Esophagus muscularis mucosa (tissue), 4 donors: ENCODE measurements at regions not wholly inside any gene's neighbourhood (a gene's known extent, or its start where the extent isn't known, plus 50 kb on each side); places are given as distances from the start of the nearest gene placed in this dataset.

ENCODE experiments used
- DNase-seq: peaks from one replicate; pipeline ENCODE4 v3.0.0-alpha.2; 2017; ENCODE audit errors: extremely low spot score
- H3K27ac ChIP-seq, 4 donors: fragments of 200-600 bp; sonication (generic); replicated peaks in 1 of 4; 1 replicate in 3 of 4; 2 replicates in 1 of 4; pipeline ENCODE4 v1.5.1; 2016 to 2019; ENCODE audit warnings: mild to moderate bottlenecking in 1 of 4
- H3K27me3 ChIP-seq, 4 donors: fragments of 200-600 bp; sonication (generic); one replicate each; pipeline versions ENCODE4 v1.5.1 to v1.6.0; 2016 to 2019
- H3K36me3 ChIP-seq, 4 donors: fragments of 200-600 bp; sonication (generic); one replicate each; pipeline ENCODE4 v1.5.1; 2016 to 2019
- H3K4me1 ChIP-seq, 4 donors: fragments of 200-600 bp; sonication (generic); one replicate each; pipeline ENCODE4 v1.5.1; 2016 to 2019
- H3K4me3 ChIP-seq, 4 donors: fragments of 200-600 bp; sonication (generic); 1 replicate in 2 of 4; 2 replicates in 2 of 4; pipeline ENCODE4 v1.5.1; 2016 to 2019; ENCODE audit warnings: mild to moderate bottlenecking in 4 of 4, moderate library complexity in 1 of 4
- H3K9me3 ChIP-seq, 4 donors: fragments of 200-600 bp; sonication (generic); 1 replicate in 3 of 4; 2 replicates in 1 of 4; pipeline ENCODE4 v1.5.1; 2016 to 2019
- EP300 ChIP-seq: sonication (generic); formaldehyde crosslinking; IDR thresholded peaks from one replicate; pipeline ENCODE4 v1.6.1; 2017; ENCODE audit warnings: antibody characterized with exemption
- POLR2A ChIP-seq: fragments of 450-650 bp; IDR thresholded peaks from one replicate; pipeline ENCODE4 v1.6.1; 2017; ENCODE audit warnings: antibody characterized with exemption, moderate library complexity, mild to moderate bottlenecking, low read depth
- POLR2AphosphoS5 ChIP-seq, 2 donors: sonication (generic); formaldehyde crosslinking; IDR thresholded peaks; one replicate each; pipeline ENCODE4 v1.6.1; 2017; ENCODE audit warnings: antibody characterized with exemption in 2 of 2
- WGBS: methylation state at CpG from one replicate; pipeline ENCODE4 v1.1.5; 2018; 5-methylcytosine and 5-hydroxymethylcytosine counted together
- intact Hi-C: fragments of 100-400 bp; cut with DNase I; formaldehyde crosslinking; loops from one replicate; pipeline ENCODE4 v1.15.1; 2023
- TF ChIP-seq, protein P1 (sequence below), 3 experiments: fragments of 200-600 bp in 2 of 3; fragments of 450-650 bp in 1 of 3; sonication (generic) in 2 of 3; IDR thresholded peaks; one replicate each; pipeline ENCODE4 v1.5.1; 2017 to 2019; ENCODE audit warnings: antibody characterized with exemption in 3 of 3, mild to moderate bottlenecking in 2 of 3, moderate library complexity in 1 of 3

DNA sequence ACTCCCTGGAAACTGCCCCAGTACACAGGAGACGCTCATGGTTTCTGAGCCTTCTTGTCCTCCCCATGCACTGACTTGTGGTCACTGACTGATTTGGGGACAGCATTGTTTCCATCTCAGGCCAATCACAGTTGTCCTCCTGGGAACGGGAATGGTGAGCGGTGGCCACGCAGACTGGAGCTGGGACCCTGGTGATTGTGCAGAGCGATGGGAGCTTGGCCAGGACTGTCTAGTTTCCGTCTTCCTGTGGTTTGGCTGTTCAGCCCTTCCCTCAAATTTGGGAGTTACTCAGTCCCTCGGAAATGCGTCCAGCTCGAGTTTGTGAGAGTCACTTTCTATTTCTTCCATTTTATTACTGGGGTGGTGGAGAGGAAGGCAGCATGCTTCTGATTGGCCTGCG, 250.9 kb downstream of the ACTR3B start:
- Histone ChIP-seq H3K27ac (no peak overlapping the region), H3K4me3 (no peak overlapping the region), H3K4me1 (no peaks in the 10 kb centered on the region), H3K9me3 (no peaks in the 10 kb centered on the region), H3K27me3 (no peaks in the 10 kb centered on the region), H3K36me3 (no peaks in the 10 kb centered on the region)
- WGBS: 80% methylated on average over 10 of the region's 10 CpGs
- intact Hi-C loops: no loop called here
- DNase-seq: no peak
- no peak for TF ChIP-seq EP300
- TF ChIP-seq POLR2AphosphoS5 (IDR thresholded peaks at IDR 0.05): no peak
- no peak for TF ChIP-seq POLR2A
- TF ChIP-seq, protein P1, sequence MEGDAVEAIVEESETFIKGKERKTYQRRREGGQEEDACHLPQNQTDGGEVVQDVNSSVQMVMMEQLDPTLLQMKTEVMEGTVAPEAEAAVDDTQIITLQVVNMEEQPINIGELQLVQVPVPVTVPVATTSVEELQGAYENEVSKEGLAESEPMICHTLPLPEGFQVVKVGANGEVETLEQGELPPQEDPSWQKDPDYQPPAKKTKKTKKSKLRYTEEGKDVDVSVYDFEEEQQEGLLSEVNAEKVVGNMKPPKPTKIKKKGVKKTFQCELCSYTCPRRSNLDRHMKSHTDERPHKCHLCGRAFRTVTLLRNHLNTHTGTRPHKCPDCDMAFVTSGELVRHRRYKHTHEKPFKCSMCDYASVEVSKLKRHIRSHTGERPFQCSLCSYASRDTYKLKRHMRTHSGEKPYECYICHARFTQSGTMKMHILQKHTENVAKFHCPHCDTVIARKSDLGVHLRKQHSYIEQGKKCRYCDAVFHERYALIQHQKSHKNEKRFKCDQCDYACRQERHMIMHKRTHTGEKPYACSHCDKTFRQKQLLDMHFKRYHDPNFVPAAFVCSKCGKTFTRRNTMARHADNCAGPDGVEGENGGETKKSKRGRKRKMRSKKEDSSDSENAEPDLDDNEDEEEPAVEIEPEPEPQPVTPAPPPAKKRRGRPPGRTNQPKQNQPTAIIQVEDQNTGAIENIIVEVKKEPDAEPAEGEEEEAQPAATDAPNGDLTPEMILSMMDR (IDR thresholded peaks at IDR 0.05): no peak

DNA sequence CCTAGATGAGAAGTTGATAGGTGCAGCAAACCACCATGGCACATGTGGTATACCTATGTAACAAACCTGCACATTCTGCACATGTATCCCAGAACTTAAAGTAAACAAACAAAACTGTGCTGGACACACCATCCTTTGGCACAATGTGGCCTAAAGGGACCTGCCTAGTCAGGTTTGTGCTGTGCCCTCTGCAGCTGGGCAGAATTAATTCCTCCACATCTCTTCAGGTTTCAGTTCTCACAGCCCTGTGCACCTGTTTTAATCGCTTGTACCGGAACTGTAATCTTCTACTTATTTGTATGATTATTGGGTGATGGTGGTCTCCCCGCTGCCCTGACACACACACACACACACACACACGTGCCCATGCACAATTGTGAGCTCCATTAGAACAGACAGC, 252.7 kb downstream of the ACTR3B start:
- no peaks in the 10 kb centered on the region for H3K36me3 ChIP-seq
- TF ChIP-seq POLR2A (no peak), EP300 (no peak)
- TF ChIP-seq, protein P1 (IDR thresholded peaks at IDR 0.05): no peak
- H3K27me3 ChIP-seq: no peaks in the 10 kb centered on the region
- no peak for DNase-seq
- no peak overlapping the region for H3K4me3 ChIP-seq
- H3K9me3 ChIP-seq: no peaks in the 10 kb centered on the region
- H3K4me1 ChIP-seq: no peaks in the 10 kb centered on the region
- intact Hi-C loops: no loop called here
- H3K27ac ChIP-seq: no peak overlapping the region
- WGBS: 80% methylated on average over 4 of the region's 4 CpGs

DNA sequence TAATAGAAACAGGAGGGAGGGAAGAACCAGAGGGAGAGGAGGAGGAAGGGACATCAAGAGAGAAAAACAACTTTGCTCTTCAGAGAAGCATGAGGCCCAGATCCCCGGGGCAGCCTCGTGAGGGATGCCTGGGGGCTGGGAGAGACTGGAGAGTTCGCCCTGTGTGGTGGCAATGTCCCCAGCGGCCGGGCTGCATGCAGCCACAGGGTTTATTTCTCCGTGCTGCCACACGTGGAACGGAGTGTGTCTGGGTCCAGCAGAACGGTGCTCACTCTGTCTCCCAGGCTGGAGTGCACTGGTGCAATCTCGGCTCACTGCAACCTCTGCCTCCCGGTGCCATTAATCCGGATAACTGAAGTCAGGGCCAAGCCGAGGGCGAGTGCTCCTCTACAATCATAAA, 257.7 kb downstream of the ACTR3B start:
- DNase-seq: no peak
- WGBS: 64% methylated on average over 13 of the region's 14 CpGs
- Histone ChIP-seq H3K4me1 (no peaks in the 10 kb centered on the region), H3K27me3 (peaks cover 0 to 12% (median 0%) of the 10 kb centered on the region in 4 donors), H3K36me3 (no peaks in the 10 kb centered on the region), H3K27ac (no peak overlapping the region), H3K9me3 (no peaks in the 10 kb centered on the region), H3K4me3 (no peak overlapping the region)
- intact Hi-C loops: no loop called here
- TF ChIP-seq POLR2AphosphoS5 (IDR thresholded peaks at IDR 0.05) (no peak), EP300 (no peak)
- TF ChIP-seq, protein P1 (IDR thresholded peaks at IDR 0.05): no peak

DNA sequence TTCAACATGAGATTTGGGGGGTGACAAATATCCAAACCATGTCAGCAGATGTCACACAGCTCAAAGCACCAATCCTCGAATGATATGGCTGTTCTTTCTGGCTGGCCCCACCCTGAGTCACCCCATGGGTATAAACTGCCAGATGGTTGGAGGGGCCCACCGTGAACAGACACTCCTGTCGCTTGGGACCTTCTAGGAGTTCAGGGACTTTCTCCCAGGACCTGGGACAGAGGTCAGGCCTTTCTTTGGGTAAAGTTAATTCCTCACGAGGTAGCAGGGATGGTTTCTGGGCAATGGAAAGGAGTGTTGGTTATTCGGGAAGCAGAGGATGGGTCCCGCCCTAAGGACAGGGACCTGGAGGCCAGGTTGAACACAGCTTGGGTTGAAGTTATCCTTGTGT, 262.0 kb downstream of the ACTR3B start:
- H3K36me3 ChIP-seq: no peaks in the 10 kb centered on the region
- WGBS: 90% methylated on average over 6 of the region's 6 CpGs
- no peak overlapping the region for H3K4me3 ChIP-seq
- intact Hi-C loops: no loop called here
- TF ChIP-seq, protein P1 (IDR thresholded peaks at IDR 0.05): no peak
- TF ChIP-seq POLR2A (no peak), POLR2AphosphoS5 (IDR thresholded peaks at IDR 0.05) (no peak), EP300 (no peak)
- peaks cover 0 to 19% (median 0%) of the 10 kb centered on the region in 4 donors for H3K27me3 ChIP-seq
- H3K27ac ChIP-seq: no peak overlapping the region
- DNase-seq: no peak
- no peaks in the 10 kb centered on the region for H3K9me3 ChIP-seq
- H3K4me1 ChIP-seq: no peaks in the 10 kb centered on the region

DNA sequence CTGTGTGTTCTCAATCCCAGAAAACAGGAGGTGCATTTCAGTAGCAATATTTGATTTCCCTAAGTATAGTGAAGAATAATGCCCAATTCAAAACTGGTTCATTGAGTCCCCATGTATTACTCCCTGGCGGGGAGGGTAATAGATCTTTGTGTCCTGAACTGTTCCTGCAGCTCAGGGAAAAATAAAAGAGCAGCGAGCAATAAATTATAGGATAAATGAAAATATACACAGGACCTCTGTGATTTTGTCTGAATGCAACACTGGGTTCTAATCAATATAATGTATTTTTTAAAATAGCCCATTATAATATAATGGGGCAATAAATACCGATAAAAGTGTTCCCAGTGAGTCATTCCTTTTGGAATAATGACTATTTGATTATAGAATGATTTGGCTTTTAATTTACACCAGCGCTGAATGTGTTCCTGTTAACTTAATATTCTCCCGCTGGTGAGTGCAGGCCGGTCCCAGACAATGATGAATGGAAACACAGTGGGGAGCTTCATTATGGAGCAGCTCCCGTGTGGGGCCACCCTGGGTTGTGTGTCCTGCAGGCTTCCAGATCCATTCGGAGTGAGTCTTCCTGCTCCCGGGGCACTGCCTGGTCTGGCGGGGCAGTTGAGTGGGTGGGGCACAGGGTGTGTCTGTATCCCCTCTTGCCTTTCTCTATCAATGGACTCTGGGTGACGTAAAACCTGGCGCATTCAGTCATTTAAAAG, 263.1 kb downstream of the ACTR3B start:
- no peaks in the 10 kb centered on the region for H3K9me3 ChIP-seq
- H3K27ac ChIP-seq: no peak overlapping the region
- WGBS: 46% methylated on average over 12 of the region's 12 CpGs
- no peak for DNase-seq
- intact Hi-C loops: no loop called here
- H3K36me3 ChIP-seq: no peaks in the 10 kb centered on the region
- no peak overlapping the region for H3K4me3 ChIP-seq
- peaks cover 0 to 19% (median 0%) of the 10 kb centered on the region in 4 donors for H3K27me3 ChIP-seq
- TF ChIP-seq, protein P1 (IDR thresholded peaks at IDR 0.05): no peak
- TF ChIP-seq EP300: no peak
- TF ChIP-seq POLR2A: no peak
- no peak for TF ChIP-seq POLR2AphosphoS5 (IDR thresholded peaks at IDR 0.05)
- H3K4me1 ChIP-seq: no peaks in the 10 kb centered on the region
